Activated naive CD4-positive, alpha-beta T cell treated with anti-CD3 and anti-CD28 coated beads, Interleukin-2, amount 10 ng/mL, durations not matched to agents 7 days and 5 days (primary cell): ENCODE measurements at regions not wholly inside any gene's neighbourhood (a gene's known extent, or its start where the extent isn't known, plus 50 kb on each side); places are given as distances from the start of the nearest gene placed in this dataset.
"Not testable (repeated sequence)": the region's sequence is repeated elsewhere in the genome, so short reads cannot be mapped to it uniquely, and the experiment has no call there.

Experiments
- CTCF ChIA-PET: fragments of 350-600 bp; sonication (Branson Sonifier 250); formaldehyde crosslinking; loops from one replicate; lab custom pipeline; 2021; ENCODE audit warnings: antibody characterized with exemption; lab: Charles Lee
- DNase-seq: peaks from one replicate; pipeline ENCODE4 v3.0.0-alpha.2; 2020
- H3K27ac Mint-ChIP-seq: one replicate; pipeline ENCODE4 v1.8.0; 2021; ENCODE audit warnings: mild to moderate bottlenecking, moderate library complexity, mixed read lengths
- H3K27me3 Mint-ChIP-seq: one replicate; pipeline ENCODE4 v1.8.0; 2021; ENCODE audit warnings: mild to moderate bottlenecking, mixed read lengths
- H3K36me3 Mint-ChIP-seq: one replicate; pipeline ENCODE4 v1.8.0; 2021; ENCODE audit warnings: mixed read lengths
- H3K4me1 Mint-ChIP-seq: one replicate; pipeline ENCODE4 v1.8.0; 2021; ENCODE audit warnings: mixed read lengths
- H3K4me3 Mint-ChIP-seq: one replicate; pipeline ENCODE4 v1.8.0; 2021; ENCODE audit warnings: mild to moderate bottlenecking, moderate library complexity, mixed read lengths
- H3K9me3 Mint-ChIP-seq: one replicate; pipeline ENCODE4 v1.8.0; 2021; ENCODE audit warnings: mixed read lengths

- no peaks in the 10 kb centered on the region for H3K27me3 Mint-ChIP-seq
- CTCF ChIA-PET, result no interaction called here
- DNase-seq, result no peak
- H3K9me3 Mint-ChIP-seq, result peaks cover 9% of the 10 kb centered on the region
- no peak overlapping the region for H3K27ac Mint-ChIP-seq
- no peaks in the 10 kb centered on the region for H3K36me3 Mint-ChIP-seq
- no peaks in the 10 kb centered on the region for H3K4me1 Mint-ChIP-seq
- H3K4me3 Mint-ChIP-seq, result no peak overlapping the region
Measured at GRCh38 chr11:80948781-80949180, 1508.0 kb upstream of the TENM4 start.

- H3K9me3 Mint-ChIP-seq, result peaks cover 6% of the 10 kb centered on the region
- no peak for DNase-seq
- no peak overlapping the region for H3K27ac Mint-ChIP-seq
- no peaks in the 10 kb centered on the region for H3K27me3 Mint-ChIP-seq
- H3K36me3 Mint-ChIP-seq, result no peaks in the 10 kb centered on the region
- CTCF ChIA-PET, result no interaction called here
- no peak overlapping the region for H3K4me3 Mint-ChIP-seq
- no peaks in the 10 kb centered on the region for H3K4me1 Mint-ChIP-seq
Measured at GRCh38 chr11:80944758-80945157, 1503.9 kb upstream of the TENM4 start.

GRCh38 chr11:80943226-80943625 lies 1502.4 kb upstream of the TENM4 start:
- H3K27me3 Mint-ChIP-seq, result no peaks in the 10 kb centered on the region
- CTCF ChIA-PET, result no interaction called here
- no peak for DNase-seq
- H3K9me3 Mint-ChIP-seq, result peaks cover 3% of the 10 kb centered on the region
- no peak overlapping the region for H3K27ac Mint-ChIP-seq
- no peaks in the 10 kb centered on the region for H3K4me1 Mint-ChIP-seq
- H3K4me3 Mint-ChIP-seq, result no peak overlapping the region
- no peaks in the 10 kb centered on the region for H3K36me3 Mint-ChIP-seq

GRCh38 chr11:80937842-80938241 lies 1497.0 kb upstream of the TENM4 start:
- no peak overlapping the region for H3K4me3 Mint-ChIP-seq
- H3K27ac Mint-ChIP-seq, result no peak overlapping the region
- CTCF ChIA-PET, result no interaction called here
- no peaks in the 10 kb centered on the region for H3K27me3 Mint-ChIP-seq
- H3K9me3 Mint-ChIP-seq, result peaks cover 4% of the 10 kb centered on the region
- no peaks in the 10 kb centered on the region for H3K4me1 Mint-ChIP-seq
- no peaks in the 10 kb centered on the region for H3K36me3 Mint-ChIP-seq
- DNase-seq, result no peak

GRCh38 chr11:80930038-80930437 lies 1489.2 kb upstream of the TENM4 start:
- H3K9me3 Mint-ChIP-seq, result peaks cover 2% of the 10 kb centered on the region
- no peaks in the 10 kb centered on the region for H3K36me3 Mint-ChIP-seq
- DNase-seq, result no peak
- H3K4me3 Mint-ChIP-seq, result no peak overlapping the region
- H3K27ac Mint-ChIP-seq, result no peak overlapping the region
- no peaks in the 10 kb centered on the region for H3K4me1 Mint-ChIP-seq
- CTCF ChIA-PET, result no interaction called here
- H3K27me3 Mint-ChIP-seq, result no peaks in the 10 kb centered on the region

- no peaks in the 10 kb centered on the region for H3K36me3 Mint-ChIP-seq
- CTCF ChIA-PET, result no interaction called here
- no peak overlapping the region for H3K4me3 Mint-ChIP-seq
- DNase-seq, result no peak
- H3K4me1 Mint-ChIP-seq, result no peaks in the 10 kb centered on the region
- H3K27me3 Mint-ChIP-seq, result no peaks in the 10 kb centered on the region
- peaks cover 2% of the 10 kb centered on the region for H3K9me3 Mint-ChIP-seq
- H3K27ac Mint-ChIP-seq, result no peak overlapping the region
Measured at GRCh38 chr11:80929031-80929805, 1488.4 kb upstream of the TENM4 start.

GRCh38 chr11:80925321-80925720 lies 1484.5 kb upstream of the TENM4 start:
- CTCF ChIA-PET, result no interaction called here

GRCh38 chr11:80921310-80921709 lies 1480.5 kb upstream of the TENM4 start:
- H3K27me3 Mint-ChIP-seq, H3K36me3 Mint-ChIP-seq, H3K27ac Mint-ChIP-seq, CTCF ChIA-PET, H3K4me1 Mint-ChIP-seq, DNase-seq, H3K9me3 Mint-ChIP-seq, H3K4me3 Mint-ChIP-seq: not testable (repeated sequence)

More at GRCh38 chr11:80925321-80925720, 1484.5 kb upstream of the TENM4 start:
- no peaks in the 10 kb centered on the region for H3K9me3 Mint-ChIP-seq
- H3K36me3 Mint-ChIP-seq, result no peaks in the 10 kb centered on the region
- H3K27me3 Mint-ChIP-seq, result no peaks in the 10 kb centered on the region
- DNase-seq, result no peak
- no peaks in the 10 kb centered on the region for H3K4me1 Mint-ChIP-seq
- no peak overlapping the region for H3K27ac Mint-ChIP-seq
- no peak overlapping the region for H3K4me3 Mint-ChIP-seq

GRCh38 chr11:80916173-80916798 lies 1475.5 kb upstream of the TENM4 start:
- DNase-seq, result no peak
- no peak overlapping the region for H3K4me3 Mint-ChIP-seq
- no peak overlapping the region for H3K27ac Mint-ChIP-seq

GRCh38 chr11:80914311-80914710 lies 1473.5 kb upstream of the TENM4 start:
- CTCF ChIA-PET, result no interaction called here
- H3K4me3 Mint-ChIP-seq, result no peak overlapping the region
- no peaks in the 10 kb centered on the region for H3K9me3 Mint-ChIP-seq

More at GRCh38 chr11:80916173-80916798, 1475.5 kb upstream of the TENM4 start:
- no peaks in the 10 kb centered on the region for H3K27me3 Mint-ChIP-seq
- no peaks in the 10 kb centered on the region for H3K4me1 Mint-ChIP-seq
- H3K36me3 Mint-ChIP-seq, result no peaks in the 10 kb centered on the region
- no peaks in the 10 kb centered on the region for H3K9me3 Mint-ChIP-seq
- CTCF ChIA-PET, result no interaction called here

GRCh38 chr11:80911666-80912065 lies 1470.8 kb upstream of the TENM4 start:
- H3K4me3 Mint-ChIP-seq, result no peak overlapping the region
- peaks cover 2% of the 10 kb centered on the region for H3K9me3 Mint-ChIP-seq
- no peak overlapping the region for H3K27ac Mint-ChIP-seq
- H3K27me3 Mint-ChIP-seq, result no peaks in the 10 kb centered on the region
- no peak for DNase-seq
- no peaks in the 10 kb centered on the region for H3K4me1 Mint-ChIP-seq
- CTCF ChIA-PET, result no interaction called here
- H3K36me3 Mint-ChIP-seq, result no peaks in the 10 kb centered on the region

More at GRCh38 chr11:80914311-80914710, 1473.5 kb upstream of the TENM4 start:
- Mint-ChIP-seq H3K27me3 (no peaks in the 10 kb centered on the region), H3K27ac (no peak overlapping the region), H3K4me1 (no peaks in the 10 kb centered on the region), H3K36me3 (no peaks in the 10 kb centered on the region)
- no peak for DNase-seq

- no peaks in the 10 kb centered on the region for H3K4me1 Mint-ChIP-seq
- no peak for DNase-seq
Measured at GRCh38 chr11:80900265-80900664, 1459.4 kb upstream of the TENM4 start.

GRCh38 chr11:80899381-80899780 lies 1458.6 kb upstream of the TENM4 start:
- Mint-ChIP-seq H3K9me3 (peaks cover 6% of the 10 kb centered on the region), H3K4me1 (no peaks in the 10 kb centered on the region), H3K27me3 (no peaks in the 10 kb centered on the region), H3K4me3 (no peak overlapping the region), H3K36me3 (no peaks in the 10 kb centered on the region), H3K27ac (no peak overlapping the region)
- DNase-seq, result no peak
- CTCF ChIA-PET, result no interaction called here

More at GRCh38 chr11:80900265-80900664, 1459.4 kb upstream of the TENM4 start:
- H3K9me3 Mint-ChIP-seq, result peaks cover 6% of the 10 kb centered on the region
- no peaks in the 10 kb centered on the region for H3K27me3 Mint-ChIP-seq
- H3K4me3 Mint-ChIP-seq, result no peak overlapping the region
- CTCF ChIA-PET, result no interaction called here
- no peaks in the 10 kb centered on the region for H3K36me3 Mint-ChIP-seq
- no peak overlapping the region for H3K27ac Mint-ChIP-seq

GRCh38 chr11:80898910-80899309 lies 1458.1 kb upstream of the TENM4 start:
- Mint-ChIP-seq H3K4me1 (no peaks in the 10 kb centered on the region), H3K36me3 (no peaks in the 10 kb centered on the region), H3K4me3 (no peak overlapping the region), H3K9me3 (peaks cover 7% of the 10 kb centered on the region), H3K27me3 (no peaks in the 10 kb centered on the region), H3K27ac (no peak overlapping the region)
- no peak for DNase-seq
- CTCF ChIA-PET, result no interaction called here

GRCh38 chr11:80886684-80887083 lies 1445.9 kb upstream of the TENM4 start:
- H3K27me3 Mint-ChIP-seq, result no peaks in the 10 kb centered on the region
- no peaks in the 10 kb centered on the region for H3K36me3 Mint-ChIP-seq
- H3K4me1 Mint-ChIP-seq, result no peaks in the 10 kb centered on the region
- H3K4me3 Mint-ChIP-seq, result no peak overlapping the region
- CTCF ChIA-PET, result no interaction called here
- H3K27ac Mint-ChIP-seq, result no peak overlapping the region
- no peak for DNase-seq
- H3K9me3 Mint-ChIP-seq, result peaks cover 1% of the 10 kb centered on the region
